ENCODE measurements at regions not wholly inside any gene's neighbourhood (a gene's known extent, or its start where the extent isn't known, plus 50 kb on each side); places are given as distances from the start of the nearest gene placed in this dataset.
"Not testable (repeated sequence)": the region's sequence is repeated elsewhere in the genome, so short reads cannot be mapped to it uniquely, and the experiment has no call there.

DNA sequence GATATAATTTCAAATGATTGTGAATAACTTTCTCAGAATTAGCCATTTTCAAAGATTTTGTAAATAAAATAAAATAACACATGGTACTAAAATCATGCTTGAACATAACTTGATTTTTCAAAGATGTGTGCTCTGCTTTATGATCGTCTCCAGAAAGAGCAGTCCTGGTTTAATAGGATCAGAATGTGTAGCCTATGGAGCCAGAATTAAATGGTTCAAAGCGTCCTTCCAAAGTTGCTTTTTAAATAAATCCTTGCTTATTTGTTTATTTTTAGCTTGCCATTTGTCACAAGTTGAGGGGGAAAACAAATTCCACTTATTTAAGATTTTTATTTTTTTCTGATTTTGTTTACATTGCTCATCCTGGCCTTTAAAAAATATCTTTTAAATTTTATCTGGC lies 123.7 kb upstream of the SPRED1 start:
- no peak for DNase-seq

DNA sequence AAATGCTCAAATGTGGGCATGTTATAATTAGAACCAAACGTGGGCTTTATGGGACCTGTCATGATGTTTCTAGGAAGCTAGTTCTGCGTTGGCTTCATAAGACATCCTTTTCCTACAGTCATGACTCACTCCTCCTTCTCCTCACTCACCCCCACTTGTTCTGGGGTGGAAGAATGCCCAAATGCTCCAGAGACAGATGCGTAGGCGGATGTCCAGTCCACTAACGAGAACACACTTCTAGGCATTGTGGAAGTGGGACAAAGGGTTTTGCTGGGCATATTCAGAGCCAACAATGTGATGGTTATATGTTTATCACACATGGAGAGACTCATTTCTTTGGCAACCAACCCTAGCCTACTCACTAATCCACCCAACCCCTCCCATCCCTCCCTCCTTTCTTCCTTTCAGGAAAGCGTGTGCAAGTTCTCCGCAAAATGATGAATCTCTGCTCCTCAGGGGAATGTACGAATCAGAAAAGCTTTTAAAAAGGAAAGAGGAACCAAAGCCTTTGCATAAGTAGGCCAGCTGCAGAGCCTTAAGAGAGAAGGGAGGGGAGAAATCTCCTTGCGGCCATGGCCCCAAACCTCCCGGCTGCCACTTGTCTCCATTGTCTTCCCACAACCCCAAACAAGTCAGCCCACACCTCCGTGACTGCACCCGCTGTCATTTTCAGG lies 123.0 kb upstream of the SPRED1 start:
- peak in 1 of 2 donors; percentile 41 for DNase-seq

DNA sequence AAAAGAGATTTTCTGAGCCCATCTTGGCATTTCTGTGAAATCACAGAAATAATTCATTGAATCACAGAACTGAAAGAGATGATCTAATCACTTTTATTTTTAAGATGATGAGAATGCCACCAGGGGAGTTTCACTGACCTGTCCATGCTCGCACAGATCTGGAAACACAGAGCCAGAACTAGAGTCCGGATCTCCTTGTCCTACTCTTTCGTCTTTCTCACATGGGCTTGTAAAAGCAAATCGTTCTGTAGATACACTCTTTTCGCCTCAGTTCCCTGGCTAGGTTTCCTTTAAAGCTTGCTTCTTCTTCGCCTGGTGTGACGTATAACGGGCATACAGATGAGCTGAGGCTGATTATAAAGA lies 122.5 kb upstream of the SPRED1 start:
- no peak for DNase-seq

DNA sequence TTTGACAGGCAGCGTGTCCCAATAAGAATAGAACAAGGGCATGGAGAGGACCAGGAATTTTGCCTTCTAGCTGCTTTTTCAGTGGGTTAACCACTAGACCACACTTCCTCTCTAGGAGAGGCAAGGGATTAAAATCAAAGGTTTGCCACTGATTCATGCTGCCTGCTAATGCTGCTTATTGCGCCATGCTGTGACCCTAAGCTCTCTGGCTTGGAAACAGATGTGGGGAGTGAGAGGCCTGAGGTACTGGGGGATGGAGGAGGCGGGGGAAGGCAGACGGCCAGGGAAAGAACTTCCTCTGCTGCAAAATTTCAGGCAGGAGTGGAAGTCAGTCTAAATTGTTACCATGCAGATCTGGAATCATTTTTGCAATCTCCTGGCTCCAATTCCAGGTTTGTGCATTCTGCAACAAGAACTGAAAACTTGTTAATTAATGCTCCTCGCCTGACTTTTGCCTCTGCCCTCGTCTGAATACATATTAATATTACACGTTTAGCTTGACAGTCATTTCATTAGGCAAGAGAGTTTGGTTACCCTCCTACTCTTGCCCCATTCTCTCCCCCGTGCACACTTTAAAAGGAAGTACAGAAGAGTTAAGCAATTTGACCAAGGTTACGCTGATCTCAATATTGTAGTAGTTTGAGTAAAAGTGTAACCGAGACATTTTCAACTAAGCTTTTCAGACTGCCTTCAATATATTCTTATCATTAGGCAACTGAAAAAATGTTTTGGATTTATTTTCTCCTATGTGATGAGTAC lies 121.7 kb upstream of the SPRED1 start:
- peak in 1 of 2 donors; percentile 61 for DNase-seq

GRCh38 chr15:38134252-38134651 lies 118.4 kb upstream of the SPRED1 start:
- peak in 1 of 2 donors; percentile 58 for DNase-seq

GRCh38 chr15:38142195-38142594 lies 110.4 kb upstream of the SPRED1 start:
- not testable (repeated sequence) for DNase-seq

- DNase-seq = no peak
These were observed 107.7 kb upstream of the SPRED1 start for GRCh38 chr15:38144921-38145320.

DNA sequence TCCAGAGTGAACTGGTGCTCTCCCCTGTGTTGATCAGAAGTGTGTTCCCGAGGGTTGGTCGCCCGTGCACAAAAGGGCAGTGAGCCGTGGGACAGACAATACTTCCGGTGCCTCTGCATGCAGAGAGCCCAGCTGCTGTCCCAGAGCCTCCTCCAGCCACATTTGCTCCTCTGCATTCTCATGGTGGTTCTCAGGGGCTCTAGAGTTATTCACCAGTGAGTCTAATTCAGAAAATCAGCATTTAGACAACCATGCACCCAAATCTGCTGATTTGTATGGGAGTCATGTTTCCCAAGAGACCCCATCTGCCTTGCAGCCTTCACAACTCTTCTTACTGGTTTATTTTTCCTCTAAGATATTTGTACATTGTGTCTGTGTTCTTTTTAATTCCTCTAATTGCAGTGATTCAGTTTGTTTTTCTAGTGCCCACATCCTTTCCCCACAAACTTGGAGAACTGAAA lies 107.0 kb upstream of the SPRED1 start:
- DNase-seq = no peak

- no peak for DNase-seq
These were observed 105.4 kb upstream of the SPRED1 start for GRCh38 chr15:38147246-38147645.

- DNase-seq = no peak
These were observed 104.2 kb upstream of the SPRED1 start for GRCh38 chr15:38148471-38148870.

DNA sequence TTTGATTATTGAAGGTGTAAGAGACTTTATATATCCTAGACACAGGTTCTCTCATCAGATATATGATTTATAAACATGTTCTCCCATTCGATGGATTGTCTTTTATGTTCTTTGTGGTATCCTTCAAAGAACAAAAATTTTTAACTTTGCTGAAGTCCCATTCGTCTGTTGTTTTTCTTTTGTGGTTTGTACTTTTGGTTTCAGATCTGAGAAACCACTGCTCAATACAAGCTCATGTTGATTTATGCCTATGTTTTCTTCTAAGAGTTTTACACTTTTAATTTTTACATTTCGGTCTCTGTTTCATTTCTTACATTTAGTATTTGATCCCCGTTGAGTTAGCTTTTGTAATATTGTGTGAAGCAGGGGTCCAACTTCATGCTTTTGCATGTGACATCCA lies 103.3 kb upstream of the SPRED1 start:
- DNase-seq = no peak

DNA sequence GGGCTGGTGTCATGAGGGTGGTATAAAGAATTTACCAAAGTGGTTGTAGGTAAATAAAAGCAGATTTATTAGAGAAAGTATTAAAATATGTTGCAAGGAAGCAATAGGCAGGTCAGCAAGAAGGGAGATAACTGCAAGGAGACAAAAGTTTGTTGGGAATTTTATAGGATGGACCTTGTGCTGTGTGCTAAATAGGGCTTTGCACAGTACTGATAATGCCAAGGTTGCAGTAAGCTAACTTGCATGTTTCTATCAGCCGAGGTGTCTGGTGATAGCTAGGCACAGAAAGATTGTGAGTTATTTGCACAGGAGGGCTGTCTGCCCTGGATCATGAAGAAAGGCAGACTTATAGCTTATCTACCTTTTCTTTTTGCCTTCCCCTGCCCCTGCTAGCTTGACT lies 102.5 kb upstream of the SPRED1 start:
- no peak for DNase-seq

GRCh38 chr15:38150794-38151193 lies 101.8 kb upstream of the SPRED1 start:
- no peak for DNase-seq

- DNase-seq = no peak
These were observed 98.9 kb upstream of the SPRED1 start for GRCh38 chr15:38153781-38154180.

DNA sequence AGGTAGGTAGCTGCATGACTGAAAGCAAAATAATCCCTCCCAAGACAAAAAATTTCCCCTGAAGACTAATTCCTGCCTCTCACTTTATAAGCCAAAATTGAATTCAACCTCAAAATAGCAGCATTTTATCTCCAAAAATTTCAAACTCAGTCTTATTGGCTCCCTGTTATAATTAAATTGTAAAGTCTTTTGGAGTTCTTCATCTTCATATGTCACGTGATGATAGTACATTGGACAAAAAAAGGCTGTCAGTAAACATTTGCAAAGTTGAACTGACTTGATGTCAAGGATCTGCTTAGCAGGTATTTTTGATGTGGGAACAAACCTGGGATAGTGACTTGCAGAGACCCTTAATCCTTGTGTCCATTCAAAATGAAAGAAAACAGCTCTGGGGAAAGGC lies 98.4 kb upstream of the SPRED1 start:
- DNase-seq = no peak

GRCh38 chr15:38154837-38155236 lies 97.8 kb upstream of the SPRED1 start:
- no peak for DNase-seq

DNA sequence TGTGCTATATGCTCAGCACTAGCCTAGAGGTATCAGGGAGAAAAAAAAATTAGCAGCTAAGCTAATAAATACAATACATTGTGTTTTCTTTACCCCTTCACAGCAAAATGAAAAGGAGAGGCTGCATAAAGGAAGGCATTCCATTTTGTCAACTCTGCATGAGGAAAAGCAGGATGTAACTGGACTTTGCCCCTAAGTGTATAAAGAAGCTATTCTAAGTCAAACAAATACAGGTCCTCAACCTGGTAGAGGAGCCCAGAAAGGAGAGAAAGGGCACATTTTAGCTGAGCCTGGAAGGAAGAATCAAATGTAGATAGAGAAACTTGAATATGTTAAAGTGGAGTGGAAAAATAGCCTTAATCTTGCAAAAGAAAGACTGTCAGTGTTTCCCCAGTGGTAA lies 89.0 kb upstream of the SPRED1 start:
- DNase-seq = no peak

- DNase-seq = no peak
These were observed 88.6 kb upstream of the SPRED1 start for GRCh38 chr15:38164061-38164460.

GRCh38 chr15:38164507-38164906 lies 88.1 kb upstream of the SPRED1 start:
- no peak for DNase-seq

GRCh38 chr15:38168467-38169070 lies 84.1 kb upstream of the SPRED1 start:
- DNase-seq = no peak

GRCh38 chr15:38171973-38172372 lies 80.7 kb upstream of the SPRED1 start:
- DNase-seq = no peak

GRCh38 chr15:38174691-38175090 lies 77.9 kb upstream of the SPRED1 start:
- DNase-seq = no peak

DNA sequence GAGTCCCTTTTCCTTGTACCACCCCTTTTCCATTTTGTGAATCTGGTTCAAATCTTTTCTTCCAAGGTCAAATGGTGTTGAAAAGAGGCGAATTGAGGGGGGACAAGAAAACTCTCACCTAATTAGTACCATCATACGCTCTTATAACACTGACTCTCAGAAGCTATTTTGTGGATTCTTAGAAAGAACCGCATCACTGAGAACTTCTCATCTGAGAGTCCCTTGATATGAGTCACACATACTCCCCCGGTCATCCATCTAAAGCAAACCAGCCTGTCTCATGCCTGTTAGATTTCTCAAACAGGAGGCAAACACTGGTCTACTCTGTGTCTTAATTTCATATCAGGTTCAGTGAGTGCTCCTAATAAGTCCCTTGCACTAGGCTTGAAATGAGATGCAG lies 76.5 kb upstream of the SPRED1 start:
- no peak for DNase-seq

DNA sequence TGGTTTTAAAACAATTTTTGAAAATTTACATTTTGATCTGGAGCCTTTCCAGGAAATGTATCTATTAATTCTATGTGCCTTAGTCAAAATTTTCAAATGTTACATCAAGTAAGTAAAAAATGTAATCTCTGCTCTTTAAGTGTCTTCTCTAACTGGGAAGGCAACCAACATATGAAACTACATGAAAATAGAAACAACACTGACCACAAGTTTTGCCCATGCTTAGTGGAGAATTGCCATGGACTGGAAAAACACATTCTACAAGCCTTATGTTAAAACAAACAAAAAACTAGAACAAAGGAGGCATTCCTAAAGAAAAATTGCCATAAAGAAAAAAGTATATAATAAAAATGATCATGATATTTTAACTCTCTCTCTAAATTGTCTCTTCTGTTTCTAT lies 75.9 kb upstream of the SPRED1 start:
- no peak for DNase-seq
